GM20000 (cell line): ENCODE measurements at regions not wholly inside any gene's neighbourhood (a gene's known extent, or its start where the extent isn't known, plus 50 kb on each side); places are given as distances from the start of the nearest gene placed in this dataset.

Experiments used
- DNase-seq: peaks from one replicate; pipeline ENCODE4 v3.0.0; 2012; ENCODE audit warnings: low spot score
- CTCF ChIP-seq: IDR thresholded peaks from 2 replicates; pipeline ENCODE4 v1.5.1; 2012; ENCODE audit warnings: mild to moderate bottlenecking, control low read depth; ENCODE audit errors: extremely low read depth, missing control alignments

- no peak for DNase-seq
- no peak for TF ChIP-seq CTCF
Observed at GRCh38 chr12:73083736-73084135, 811.6 kb downstream of the TRHDE start.

- TF ChIP-seq CTCF = no peak
- no peak for DNase-seq
Observed at GRCh38 chr12:73106296-73106695, 834.1 kb downstream of the TRHDE start.

GRCh38 chr12:73106896-73107295, 834.7 kb downstream of the TRHDE start:
- no peak for DNase-seq

GRCh38 chr12:73110816-73111215, 838.6 kb downstream of the TRHDE start:
- no peak for TF ChIP-seq CTCF
- DNase-seq = no peak

More at GRCh38 chr12:73106896-73107295, 834.7 kb downstream of the TRHDE start:
- TF ChIP-seq CTCF = no peak

GRCh38 chr12:73112035-73112816, 840.1 kb downstream of the TRHDE start:
- TF ChIP-seq CTCF = no peak
- no peak for DNase-seq

- TF ChIP-seq CTCF = no peak
- DNase-seq = no peak
Observed at GRCh38 chr12:73124480-73124879, 852.3 kb downstream of the TRHDE start.

- TF ChIP-seq CTCF = no peak
Observed at GRCh38 chr12:73125148-73125547, 853.0 kb downstream of the TRHDE start.

More at GRCh38 chr12:73125148-73125547, 853.0 kb downstream of the TRHDE start:
- no peak for DNase-seq
